BE2C (cell line): ENCODE measurements at regions not wholly inside any gene's neighbourhood (a gene's known extent, or its start where the extent isn't known, plus 50 kb on each side); places are given as distances from the start of the nearest gene placed in this dataset.

Experiments used
- DNase-seq: peaks from one replicate; pipeline ENCODE4 v3.0.0-alpha.2; 2020
- H3K27me3 ChIP-seq: fragments of 250-450 bp; sonication (Bioruptor Pico); 2 replicates; pipeline ENCODE4 v1.5.1; 2020; ENCODE audit warnings: mild to moderate bottlenecking
- H3K36me3 ChIP-seq: fragments of 250-450 bp; sonication (Bioruptor Pico); 2 replicates; pipeline ENCODE4 v1.5.1; 2020; ENCODE audit warnings: mild to moderate bottlenecking
- H3K4me1 ChIP-seq: fragments of 250-450 bp; sonication (Bioruptor Pico); 2 replicates; pipeline ENCODE4 v1.5.1; 2020
- H3K4me3 ChIP-seq: 2 replicates; pipeline ENCODE4 v1.5.1; 2011; ENCODE audit warnings: low read depth, low read length
- H3K9me3 ChIP-seq: fragments of 250-450 bp; sonication (Bioruptor Pico); 2 replicates; pipeline ENCODE4 v1.5.1; 2020
- CTCF ChIP-seq: IDR thresholded peaks from 2 replicates; pipeline ENCODE4 v1.5.1; 2012; ENCODE audit warnings: mild to moderate bottlenecking, low read depth, low read length

DNA sequence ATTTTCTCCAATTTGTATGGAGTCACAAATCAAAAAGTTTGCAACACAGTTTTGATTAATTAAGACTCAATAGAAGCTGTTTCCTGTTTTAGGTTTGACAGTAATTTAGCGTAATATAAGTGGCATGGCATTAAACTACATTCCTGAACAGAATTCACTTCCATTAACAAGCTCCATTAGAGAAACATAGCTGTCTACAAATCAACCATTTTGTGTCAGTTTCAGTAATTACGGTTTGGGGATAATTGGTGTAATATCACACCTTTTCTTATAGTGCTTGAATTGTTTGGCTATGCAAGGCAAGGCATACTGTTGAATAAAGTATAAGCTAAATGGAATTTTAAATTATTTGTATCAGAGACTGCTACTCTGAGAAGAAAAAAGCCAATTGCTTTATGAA lies 585.5 kb downstream of the CBLN2 start:
- no peaks in the 10 kb centered on the region for H3K9me3 ChIP-seq
- H3K4me3 ChIP-seq = no peak overlapping the region
- no peak for TF ChIP-seq CTCF
- H3K4me1 ChIP-seq = no peaks in the 10 kb centered on the region
- H3K27me3 ChIP-seq = no peaks in the 10 kb centered on the region
- H3K36me3 ChIP-seq = no peaks in the 10 kb centered on the region
- no peak for DNase-seq

DNA sequence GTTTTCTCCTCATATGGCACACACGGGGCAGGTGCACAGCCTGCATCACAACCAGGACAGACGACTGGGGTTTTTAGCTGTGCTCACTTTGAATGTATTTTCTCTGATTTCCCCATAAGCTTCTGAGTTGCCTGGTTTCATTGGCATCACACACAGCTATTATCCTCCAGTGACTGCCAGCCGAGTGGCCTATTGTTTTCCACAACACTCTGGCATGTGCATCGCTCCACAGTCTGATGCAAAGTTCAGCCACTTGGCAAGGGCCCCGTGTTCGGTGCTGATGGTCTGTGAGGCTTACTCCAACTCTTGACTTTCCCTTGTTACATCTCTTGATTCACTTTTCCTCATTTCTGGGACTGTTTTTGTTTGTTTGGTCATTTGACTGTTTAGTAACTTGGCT lies 593.1 kb downstream of the CBLN2 start:
- no peak for TF ChIP-seq CTCF
- H3K27me3 ChIP-seq = no peaks in the 10 kb centered on the region
- no peaks in the 10 kb centered on the region for H3K36me3 ChIP-seq
- H3K9me3 ChIP-seq = no peaks in the 10 kb centered on the region
- DNase-seq = no peak
- H3K4me3 ChIP-seq = no peak overlapping the region
- H3K4me1 ChIP-seq = no peaks in the 10 kb centered on the region

- Histone ChIP-seq H3K9me3 (no peaks in the 10 kb centered on the region), H3K4me1 (no peaks in the 10 kb centered on the region), H3K27me3 (no peaks in the 10 kb centered on the region), H3K36me3 (no peaks in the 10 kb centered on the region), H3K4me3 (no peak overlapping the region)
- TF ChIP-seq CTCF = no peak
- no peak for DNase-seq
Measured at GRCh38 chr18:71942433-71942832, 601.7 kb downstream of the CBLN2 start.

- DNase-seq = no peak
Measured at GRCh38 chr18:71939483-71939882, 604.7 kb downstream of the CBLN2 start.

GRCh38 chr18:71936744-71937143 lies 607.4 kb downstream of the CBLN2 start:
- no peaks in the 10 kb centered on the region for H3K27me3 ChIP-seq
- TF ChIP-seq CTCF = no peak
- H3K9me3 ChIP-seq = no peaks in the 10 kb centered on the region
- no peaks in the 10 kb centered on the region for H3K36me3 ChIP-seq
- no peaks in the 10 kb centered on the region for H3K4me1 ChIP-seq
- no peak for DNase-seq
- H3K4me3 ChIP-seq = no peak overlapping the region

More at GRCh38 chr18:71939483-71939882, 604.7 kb downstream of the CBLN2 start:
- TF ChIP-seq CTCF = no peak
- H3K27me3 ChIP-seq = no peaks in the 10 kb centered on the region
- H3K9me3 ChIP-seq = no peaks in the 10 kb centered on the region
- H3K4me1 ChIP-seq = no peaks in the 10 kb centered on the region
- no peak overlapping the region for H3K4me3 ChIP-seq
- H3K36me3 ChIP-seq = no peaks in the 10 kb centered on the region

DNA sequence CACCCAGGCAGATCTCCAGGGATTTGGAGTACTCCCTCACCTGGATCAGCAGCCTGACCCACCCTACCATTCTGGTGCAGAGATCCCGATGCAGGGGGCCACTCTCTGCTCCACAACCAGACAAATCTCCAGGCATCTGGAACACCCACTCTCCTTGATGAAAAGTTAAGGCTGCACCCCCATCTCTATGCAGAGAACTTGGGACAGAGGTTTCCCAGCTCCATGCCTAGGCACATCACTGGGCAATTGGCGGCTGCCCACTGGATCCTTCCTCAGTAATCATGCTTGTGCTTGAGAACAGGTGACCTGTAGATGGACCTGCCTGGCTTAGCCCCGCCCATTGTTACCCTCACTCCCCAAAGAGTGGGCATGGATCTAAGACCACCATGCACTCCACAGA lies 624.9 kb downstream of the CBLN2 start:
- no peak for TF ChIP-seq CTCF
- DNase-seq = no peak
- H3K4me3 ChIP-seq = no peak overlapping the region
- no peaks in the 10 kb centered on the region for H3K4me1 ChIP-seq
- no peaks in the 10 kb centered on the region for H3K9me3 ChIP-seq
- no peaks in the 10 kb centered on the region for H3K36me3 ChIP-seq
- no peaks in the 10 kb centered on the region for H3K27me3 ChIP-seq
